ENCODE measurements at regions not wholly inside any gene's neighbourhood (a gene's known extent, or its start where the extent isn't known, plus 50 kb on each side); places are given as distances from the start of the nearest gene placed in this dataset.
A peak's percentile ranks its signal among the peaks of the same experiment; 100 is the strongest.

DNA sequence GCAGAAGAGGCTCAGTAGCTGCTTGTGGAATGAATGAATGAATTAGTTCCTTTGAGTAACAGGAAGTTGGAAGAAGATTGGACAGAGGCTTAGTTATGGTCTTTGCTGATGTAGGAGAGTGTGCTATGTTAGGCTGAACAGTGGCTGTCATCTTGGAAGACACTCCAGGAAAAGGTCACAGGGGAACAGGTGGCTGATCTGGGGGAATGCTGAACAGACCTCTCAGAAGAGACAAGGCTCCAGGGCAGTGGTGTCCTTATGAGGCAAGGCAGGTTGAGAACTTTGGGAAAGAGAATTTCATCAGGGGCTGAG lies 62.3 kb downstream of the UTRN start:
- no peak overlapping the region for H3K4me3 ChIP-seq (ENCODE audit: low read length)
- no peak for DNase-seq (ENCODE audit: low read depth)
- TF ChIP-seq, protein P1, sequence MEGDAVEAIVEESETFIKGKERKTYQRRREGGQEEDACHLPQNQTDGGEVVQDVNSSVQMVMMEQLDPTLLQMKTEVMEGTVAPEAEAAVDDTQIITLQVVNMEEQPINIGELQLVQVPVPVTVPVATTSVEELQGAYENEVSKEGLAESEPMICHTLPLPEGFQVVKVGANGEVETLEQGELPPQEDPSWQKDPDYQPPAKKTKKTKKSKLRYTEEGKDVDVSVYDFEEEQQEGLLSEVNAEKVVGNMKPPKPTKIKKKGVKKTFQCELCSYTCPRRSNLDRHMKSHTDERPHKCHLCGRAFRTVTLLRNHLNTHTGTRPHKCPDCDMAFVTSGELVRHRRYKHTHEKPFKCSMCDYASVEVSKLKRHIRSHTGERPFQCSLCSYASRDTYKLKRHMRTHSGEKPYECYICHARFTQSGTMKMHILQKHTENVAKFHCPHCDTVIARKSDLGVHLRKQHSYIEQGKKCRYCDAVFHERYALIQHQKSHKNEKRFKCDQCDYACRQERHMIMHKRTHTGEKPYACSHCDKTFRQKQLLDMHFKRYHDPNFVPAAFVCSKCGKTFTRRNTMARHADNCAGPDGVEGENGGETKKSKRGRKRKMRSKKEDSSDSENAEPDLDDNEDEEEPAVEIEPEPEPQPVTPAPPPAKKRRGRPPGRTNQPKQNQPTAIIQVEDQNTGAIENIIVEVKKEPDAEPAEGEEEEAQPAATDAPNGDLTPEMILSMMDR (conservative IDR thresholded peaks at IDR 0.05; ENCODE audit: low read length): no peak

DNA sequence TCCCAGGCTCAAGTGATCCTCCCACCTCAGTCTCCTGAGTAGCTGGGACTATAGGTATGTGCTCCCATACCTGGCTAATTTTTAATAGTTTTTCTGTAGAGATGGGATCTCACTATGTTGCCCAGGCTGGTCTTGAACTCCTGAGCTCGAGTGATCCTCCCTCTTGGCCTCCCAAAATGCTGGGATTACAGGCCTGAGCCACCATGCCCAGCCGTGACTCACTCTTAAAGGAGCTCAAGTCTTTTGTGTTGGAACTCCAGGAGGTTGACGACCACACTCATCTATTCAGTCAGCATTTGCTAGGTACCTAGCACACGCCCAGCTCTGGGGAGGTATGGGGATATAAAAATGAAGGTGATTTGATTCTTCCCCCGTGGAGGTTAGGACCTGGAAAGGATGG lies 62.8 kb downstream of the UTRN start:
- no peak for DNase-seq (ENCODE audit: low read depth)
- TF ChIP-seq, protein P1 (conservative IDR thresholded peaks at IDR 0.05; ENCODE audit: low read length): no peak
- H3K4me3 ChIP-seq (ENCODE audit: low read length): no peak overlapping the region

DNA sequence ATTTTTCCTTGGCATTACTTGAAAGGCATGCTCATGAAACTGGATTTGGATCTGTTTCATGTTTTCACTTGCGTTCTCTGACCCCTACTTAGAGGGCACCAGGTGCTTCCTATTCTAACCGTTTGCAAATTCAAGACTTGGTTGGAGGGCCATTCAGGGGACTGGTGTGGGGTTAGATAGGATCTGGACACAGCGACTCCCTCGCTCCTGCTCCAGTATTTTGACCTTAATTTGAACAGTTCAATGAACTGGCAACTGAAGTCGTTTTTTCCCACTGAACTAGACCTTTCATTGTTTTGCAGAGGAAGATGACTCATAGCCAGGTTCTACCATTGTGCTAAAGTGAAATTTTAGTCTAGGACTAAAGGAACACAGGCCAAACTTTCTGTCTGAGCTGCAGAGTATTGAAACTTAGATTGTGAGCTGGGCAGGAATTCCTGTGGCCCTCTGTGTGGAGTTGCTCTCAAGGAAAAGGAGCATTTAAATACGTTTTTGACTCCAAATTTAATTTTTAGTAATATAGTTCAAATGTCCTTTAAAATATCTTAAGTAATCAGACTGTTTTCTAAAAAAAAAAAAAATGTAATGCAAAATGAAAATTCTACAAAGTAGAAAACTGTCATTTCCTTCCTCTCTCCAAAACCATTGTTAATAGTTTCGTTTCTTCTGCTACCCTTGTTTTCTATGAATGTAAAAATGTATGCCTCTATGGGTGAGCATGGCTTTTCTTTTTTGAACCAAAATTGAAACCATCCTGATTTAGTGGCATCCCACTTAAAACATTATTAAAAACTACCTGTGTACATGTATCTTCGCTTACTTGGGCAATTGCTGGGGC lies 64.8 kb downstream of the UTRN start:
- TF ChIP-seq, protein P1 (conservative IDR thresholded peaks at IDR 0.05; ENCODE audit: low read length): no peak
- H3K4me3 ChIP-seq (ENCODE audit: low read length): no peak overlapping the region
- peak; percentile 22 for DNase-seq (ENCODE audit: low read depth)

DNA sequence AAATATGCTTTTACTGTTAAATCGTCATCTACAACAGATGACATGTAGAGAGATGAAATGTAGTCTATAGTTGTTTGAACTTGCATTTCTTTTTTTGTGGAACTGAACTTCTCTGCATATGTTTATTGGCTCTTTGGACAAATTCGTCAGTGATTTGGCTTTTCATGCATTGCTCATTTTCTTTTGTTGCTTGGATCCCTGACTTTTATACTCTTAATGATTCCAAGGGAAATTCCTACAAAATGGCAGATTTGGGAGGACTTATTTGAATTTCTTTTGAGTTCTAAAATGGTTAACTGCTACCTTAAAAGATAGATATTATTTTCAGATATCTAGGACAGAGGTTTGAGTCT lies 65.4 kb downstream of the UTRN start:
- no peak for DNase-seq (ENCODE audit: low read depth)
- H3K4me3 ChIP-seq (ENCODE audit: low read length): no peak overlapping the region
- TF ChIP-seq, protein P1 (conservative IDR thresholded peaks at IDR 0.05; ENCODE audit: low read length): no peak

DNA sequence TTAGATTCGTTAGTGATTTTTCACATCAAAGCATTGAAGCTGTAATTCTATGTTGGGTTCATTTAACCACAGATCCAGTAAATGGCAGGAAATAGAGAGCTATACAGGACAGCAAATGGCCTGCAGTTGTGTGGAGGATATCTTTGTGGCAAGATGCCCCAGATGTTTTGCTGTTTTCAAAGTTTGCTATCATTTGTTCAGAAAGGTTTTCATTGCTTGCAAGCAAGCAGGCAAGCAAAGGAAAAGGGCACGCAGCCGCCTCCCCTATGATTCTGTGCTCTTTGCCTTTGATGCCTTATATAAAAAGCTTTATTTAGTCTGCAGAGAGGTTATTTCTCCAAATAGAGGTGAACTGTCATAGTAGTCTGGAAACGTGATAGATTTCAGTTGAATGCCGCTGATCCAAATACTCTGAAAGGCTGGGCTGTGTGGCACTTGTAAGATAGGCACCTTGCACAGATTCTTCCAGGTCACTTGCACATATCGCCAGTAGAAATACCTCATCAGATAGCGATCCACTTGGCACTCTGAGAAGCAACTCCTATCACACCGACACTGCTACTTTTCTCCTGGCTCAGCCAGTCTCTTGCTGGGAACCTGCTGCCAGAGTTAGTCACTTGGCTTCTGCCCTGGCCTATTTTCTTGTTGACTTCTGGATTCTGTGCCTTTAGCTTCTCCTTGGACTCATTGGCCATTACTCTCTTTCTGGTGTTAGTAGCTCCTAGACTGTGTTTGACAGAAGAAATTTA lies 66.4 kb downstream of the UTRN start:
- TF ChIP-seq, protein P1 (conservative IDR thresholded peaks at IDR 0.05; ENCODE audit: low read length): no peak
- H3K4me3 ChIP-seq (ENCODE audit: low read length): no peak overlapping the region
- no peak for DNase-seq (ENCODE audit: low read depth)

DNA sequence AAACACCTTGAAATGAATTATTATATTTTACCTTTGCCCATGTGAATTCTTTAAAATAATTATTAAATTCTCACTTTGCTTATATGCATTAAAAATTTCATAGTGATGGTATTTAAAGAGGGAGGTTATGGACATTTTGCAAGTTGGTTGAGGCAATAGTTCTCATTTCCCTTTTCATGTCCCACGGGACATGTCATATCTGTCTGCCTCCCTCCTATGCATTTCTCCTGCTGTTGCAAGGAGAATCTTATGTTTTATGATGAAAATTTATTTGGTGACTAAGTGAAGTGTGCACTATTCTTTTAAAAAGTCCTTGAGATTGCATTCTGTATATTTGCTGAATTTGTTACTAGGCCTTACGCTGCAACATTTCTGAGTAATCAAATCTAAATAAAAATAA lies 67.2 kb downstream of the UTRN start:
- TF ChIP-seq, protein P1 (conservative IDR thresholded peaks at IDR 0.05; ENCODE audit: low read length): no peak
- DNase-seq (ENCODE audit: low read depth): no peak
- no peak overlapping the region for H3K4me3 ChIP-seq (ENCODE audit: low read length)

DNA sequence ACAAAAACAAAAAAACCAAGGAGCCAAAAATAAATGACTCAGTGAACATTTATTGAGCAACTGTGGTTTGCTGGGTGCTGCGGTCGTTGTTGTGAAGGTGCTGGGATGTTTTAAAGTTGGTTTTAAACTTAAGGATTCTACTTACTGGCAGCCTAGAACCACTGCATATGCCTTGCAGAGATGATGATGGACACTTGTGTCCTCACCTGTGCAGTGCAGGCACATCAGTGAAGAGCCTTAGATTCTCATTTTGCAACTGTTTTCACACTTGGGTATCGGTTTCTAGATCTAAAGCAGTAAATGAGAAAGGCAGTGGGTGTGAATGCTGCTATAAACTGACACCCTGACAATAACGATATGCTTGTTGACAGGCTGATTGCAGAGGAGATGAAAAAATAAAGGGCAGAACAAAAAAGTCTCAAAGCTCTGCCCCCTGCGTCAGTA lies 68.8 kb downstream of the UTRN start:
- no peak for DNase-seq (ENCODE audit: low read depth)
- TF ChIP-seq, protein P1 (conservative IDR thresholded peaks at IDR 0.05; ENCODE audit: low read length): no peak
- no peak overlapping the region for H3K4me3 ChIP-seq (ENCODE audit: low read length)

Data from AG10803 (cell line).